GM12874 (cell line): ENCODE measurements at regions not wholly inside any gene's neighbourhood (a gene's known extent, or its start where the extent isn't known, plus 50 kb on each side); places are given as distances from the start of the nearest gene placed in this dataset.

ENCODE experiments used
- CTCF ChIP-seq: IDR thresholded peaks from 2 replicates; pipeline ENCODE4 v1.5.1; 2011; ENCODE audit warnings: low read depth, mild to moderate bottlenecking, control low read depth, low read length, moderate library complexity; ENCODE audit not compliant: insufficient read depth

DNA sequence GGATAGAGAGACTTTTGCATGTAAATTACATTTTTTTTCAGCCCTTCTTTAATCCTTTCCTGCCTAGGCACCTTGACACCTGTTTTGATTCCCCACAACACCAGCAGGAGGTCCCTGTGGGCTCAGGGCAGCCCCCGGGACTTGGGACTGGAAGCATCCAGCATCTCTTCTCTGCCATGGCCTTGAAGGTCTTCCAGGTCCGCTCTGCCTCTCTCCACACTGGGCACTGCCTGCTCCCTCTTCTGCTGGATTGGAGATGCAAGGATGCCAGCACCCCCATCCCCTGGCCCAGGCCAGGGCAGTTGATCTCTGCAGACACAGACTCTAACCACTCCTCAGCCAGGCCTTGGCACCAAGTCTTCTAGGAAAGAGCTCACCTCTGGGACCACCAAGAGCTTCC lies 134.5 kb upstream of the C14orf180 start:
- no peak for TF ChIP-seq CTCF

GRCh38 chr14:104445832-104446381 lies 133.7 kb upstream of the C14orf180 start:
- TF ChIP-seq CTCF: no peak

DNA sequence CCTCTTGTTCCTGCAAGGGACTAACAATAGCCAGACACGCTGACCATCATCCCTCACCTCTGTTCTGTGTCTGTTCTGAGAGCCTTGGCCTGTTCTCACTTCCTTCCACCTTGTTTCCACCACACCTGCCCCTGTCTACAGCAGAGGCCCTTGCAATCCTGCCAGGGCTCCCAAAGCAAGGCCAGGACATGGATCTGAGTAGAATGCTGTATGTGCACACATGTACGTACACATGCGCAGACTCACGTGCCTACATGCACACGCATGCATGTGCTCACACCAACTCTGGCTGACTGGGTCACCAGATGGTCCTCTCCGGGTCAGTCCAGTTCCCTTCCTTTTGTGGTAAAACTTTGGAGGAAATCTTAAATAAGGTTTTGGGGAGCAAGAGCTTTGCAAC lies 133.0 kb upstream of the C14orf180 start:
- TF ChIP-seq CTCF: no peak

- no peak for TF ChIP-seq CTCF
These were observed 131.8 kb upstream of the C14orf180 start for GRCh38 chr14:104447750-104448149.

DNA sequence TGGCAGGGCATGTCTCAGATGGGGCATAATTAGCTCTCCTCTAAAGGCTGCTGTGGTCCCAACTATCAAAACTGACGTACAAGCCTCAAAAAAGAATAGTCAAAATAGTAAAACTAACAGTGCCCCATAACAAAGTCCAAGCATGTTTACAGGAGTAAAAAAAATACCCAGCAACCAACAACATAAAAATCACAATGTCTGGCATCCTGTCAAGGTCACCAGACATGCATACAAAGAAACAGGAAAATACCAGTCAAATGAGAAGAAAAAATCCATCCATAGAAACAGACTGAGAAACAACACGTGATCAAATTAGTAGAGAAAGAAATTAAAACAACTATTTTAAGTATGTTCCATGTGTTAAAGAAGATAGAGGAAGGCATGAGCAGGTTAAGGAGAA lies 131.2 kb upstream of the C14orf180 start:
- no peak for TF ChIP-seq CTCF

GRCh38 chr14:104448721-104449120 lies 130.8 kb upstream of the C14orf180 start:
- no peak for TF ChIP-seq CTCF

- TF ChIP-seq CTCF: no peak
These were observed 128.7 kb upstream of the C14orf180 start for GRCh38 chr14:104450811-104451401.
